Keratinocyte (primary cell): ENCODE measurements at regions not wholly inside any gene's neighbourhood (a gene's known extent, or its start where the extent isn't known, plus 50 kb on each side); places are given as distances from the start of the nearest gene placed in this dataset.

Source experiments
- EZH2 ChIP-seq: IDR thresholded peaks from one replicate; pipeline ENCODE4 v1.6.1; 2012; ENCODE audit warnings: inconsistent platforms, mild to moderate bottlenecking, low read length, moderate library complexity
- TF ChIP-seq, protein P1 (sequence below), 3 experiments: IDR thresholded peaks in 1 of 3; conservative IDR thresholded peaks in 1 of 3; optimal IDR thresholded peaks in 1 of 3; 2 replicates in 2 of 3; 3 replicates in 1 of 3; pipeline versions ENCODE3 to v1.5.1; 2011; ENCODE audit warnings: low read length in 3 of 3, mild to moderate bottlenecking in 3 of 3, moderate library complexity in 2 of 3, control low read depth in 1 of 3, inconsistent platforms in 1 of 3; ENCODE audit not compliant: insufficient read depth in 2 of 3; ENCODE audit errors: extremely low read depth in 1 of 3

DNA sequence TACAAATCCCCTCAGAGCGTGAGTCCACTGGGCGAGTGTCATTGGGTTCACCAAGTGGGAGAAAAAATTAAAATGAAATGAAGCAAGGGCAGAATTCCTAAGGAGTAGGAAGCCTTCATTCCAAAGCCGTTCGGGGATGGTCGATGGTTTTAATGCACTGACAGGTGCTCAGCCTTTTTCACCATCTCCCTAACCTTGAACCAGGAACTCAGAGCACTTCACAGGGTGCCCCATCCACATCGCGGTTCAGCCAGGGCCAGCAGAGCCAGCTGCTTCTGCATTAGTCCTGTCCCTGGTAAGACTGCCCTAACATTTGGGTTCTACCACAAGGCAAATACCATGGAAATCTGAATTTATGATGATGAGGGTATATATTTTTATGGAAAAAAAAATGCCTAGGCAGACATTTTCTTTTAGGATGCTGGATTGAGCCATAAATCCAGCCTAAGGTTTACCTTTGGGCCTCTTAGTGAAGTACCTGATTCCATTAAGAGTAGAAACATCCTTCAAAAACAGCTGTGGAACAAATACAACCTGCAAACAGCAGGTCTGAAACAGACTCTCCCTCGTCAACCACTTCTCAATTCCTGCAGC, 203.5 kb upstream of the RNF32 start:
- TF ChIP-seq, protein P1, sequence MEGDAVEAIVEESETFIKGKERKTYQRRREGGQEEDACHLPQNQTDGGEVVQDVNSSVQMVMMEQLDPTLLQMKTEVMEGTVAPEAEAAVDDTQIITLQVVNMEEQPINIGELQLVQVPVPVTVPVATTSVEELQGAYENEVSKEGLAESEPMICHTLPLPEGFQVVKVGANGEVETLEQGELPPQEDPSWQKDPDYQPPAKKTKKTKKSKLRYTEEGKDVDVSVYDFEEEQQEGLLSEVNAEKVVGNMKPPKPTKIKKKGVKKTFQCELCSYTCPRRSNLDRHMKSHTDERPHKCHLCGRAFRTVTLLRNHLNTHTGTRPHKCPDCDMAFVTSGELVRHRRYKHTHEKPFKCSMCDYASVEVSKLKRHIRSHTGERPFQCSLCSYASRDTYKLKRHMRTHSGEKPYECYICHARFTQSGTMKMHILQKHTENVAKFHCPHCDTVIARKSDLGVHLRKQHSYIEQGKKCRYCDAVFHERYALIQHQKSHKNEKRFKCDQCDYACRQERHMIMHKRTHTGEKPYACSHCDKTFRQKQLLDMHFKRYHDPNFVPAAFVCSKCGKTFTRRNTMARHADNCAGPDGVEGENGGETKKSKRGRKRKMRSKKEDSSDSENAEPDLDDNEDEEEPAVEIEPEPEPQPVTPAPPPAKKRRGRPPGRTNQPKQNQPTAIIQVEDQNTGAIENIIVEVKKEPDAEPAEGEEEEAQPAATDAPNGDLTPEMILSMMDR (optimal IDR thresholded peaks at IDR 0.05 in 1 of 3, IDR thresholded peaks at IDR 0.05 in 1 of 3, conservative IDR thresholded peaks at IDR 0.05 in 1 of 3; ENCODE audit: extremely low read depth in 1 of 3, insufficient read depth in 2 of 3, low read length in 3 of 3): no peak
- TF ChIP-seq EZH2: no peak
